ENCODE measurements at regions not wholly inside any gene's neighbourhood (a gene's known extent, or its start where the extent isn't known, plus 50 kb on each side); places are given as distances from the start of the nearest gene placed in this dataset.

DNA sequence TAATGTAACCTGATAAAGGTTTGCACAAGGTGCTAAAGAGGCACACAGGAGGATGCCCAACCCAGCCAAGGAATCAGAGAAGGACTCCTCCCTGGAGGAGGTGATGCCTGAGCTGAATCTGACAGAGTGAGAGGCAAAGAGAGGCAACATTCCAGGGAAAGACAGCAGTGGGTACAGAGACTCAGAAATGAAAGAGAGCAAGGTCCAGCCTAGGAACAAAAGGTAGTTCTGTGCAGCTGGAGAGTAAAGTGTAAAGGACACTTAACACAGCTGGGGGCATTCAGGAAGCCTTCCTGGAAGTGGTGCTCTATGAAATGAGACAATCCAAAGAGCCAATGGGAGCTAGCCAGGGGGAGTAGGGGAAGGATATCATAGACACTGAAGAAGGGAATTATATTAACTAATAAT lies 181.0 kb upstream of the GLI2 start:
- no peak for DNase-seq
- no peaks in the 10 kb centered on the region for H3K4me1 ChIP-seq
- H3K4me3 ChIP-seq (ENCODE audit: low read depth, low read length): no peak overlapping the region

DNA sequence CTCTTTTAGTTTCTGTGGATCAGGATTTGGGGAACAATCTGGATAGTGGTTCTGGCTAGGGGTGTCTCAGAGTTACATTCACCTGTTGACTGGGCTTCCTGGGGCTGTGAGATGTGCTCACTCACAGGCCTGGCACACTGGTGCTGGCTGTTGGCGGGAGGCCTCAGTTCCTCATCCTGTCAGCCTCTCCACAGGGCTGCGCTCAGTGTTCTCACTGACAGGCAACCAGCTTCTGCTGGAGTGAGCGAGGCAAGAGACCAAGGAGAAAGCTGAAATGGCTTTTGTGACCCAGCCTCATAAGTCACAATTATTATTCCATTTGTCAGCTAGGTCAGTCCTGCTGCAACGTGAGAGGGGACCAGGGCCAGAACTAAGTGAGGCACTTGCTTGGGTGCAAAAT lies 180.6 kb upstream of the GLI2 start:
- TF ChIP-seq, protein P1, sequence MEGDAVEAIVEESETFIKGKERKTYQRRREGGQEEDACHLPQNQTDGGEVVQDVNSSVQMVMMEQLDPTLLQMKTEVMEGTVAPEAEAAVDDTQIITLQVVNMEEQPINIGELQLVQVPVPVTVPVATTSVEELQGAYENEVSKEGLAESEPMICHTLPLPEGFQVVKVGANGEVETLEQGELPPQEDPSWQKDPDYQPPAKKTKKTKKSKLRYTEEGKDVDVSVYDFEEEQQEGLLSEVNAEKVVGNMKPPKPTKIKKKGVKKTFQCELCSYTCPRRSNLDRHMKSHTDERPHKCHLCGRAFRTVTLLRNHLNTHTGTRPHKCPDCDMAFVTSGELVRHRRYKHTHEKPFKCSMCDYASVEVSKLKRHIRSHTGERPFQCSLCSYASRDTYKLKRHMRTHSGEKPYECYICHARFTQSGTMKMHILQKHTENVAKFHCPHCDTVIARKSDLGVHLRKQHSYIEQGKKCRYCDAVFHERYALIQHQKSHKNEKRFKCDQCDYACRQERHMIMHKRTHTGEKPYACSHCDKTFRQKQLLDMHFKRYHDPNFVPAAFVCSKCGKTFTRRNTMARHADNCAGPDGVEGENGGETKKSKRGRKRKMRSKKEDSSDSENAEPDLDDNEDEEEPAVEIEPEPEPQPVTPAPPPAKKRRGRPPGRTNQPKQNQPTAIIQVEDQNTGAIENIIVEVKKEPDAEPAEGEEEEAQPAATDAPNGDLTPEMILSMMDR (IDR thresholded peaks at IDR 0.05; ENCODE audit: low read depth, low read length): no peak
- Histone ChIP-seq H3K4me1 (no peaks in the 10 kb centered on the region), H3K27me3 (no peaks in the 10 kb centered on the region), H3K4me3 (ENCODE audit: low read depth, low read length) (no peak overlapping the region), H3K9me3 (no peaks in the 10 kb centered on the region), H3K36me3 (no peaks in the 10 kb centered on the region)
- no peak for DNase-seq

More for the DNA sequence above, 181.0 kb upstream of the GLI2 start:
- TF ChIP-seq, protein P1 (IDR thresholded peaks at IDR 0.05; ENCODE audit: low read depth, low read length): no peak
- Histone ChIP-seq H3K27me3 (no peaks in the 10 kb centered on the region), H3K36me3 (no peaks in the 10 kb centered on the region), H3K9me3 (no peaks in the 10 kb centered on the region)

DNA sequence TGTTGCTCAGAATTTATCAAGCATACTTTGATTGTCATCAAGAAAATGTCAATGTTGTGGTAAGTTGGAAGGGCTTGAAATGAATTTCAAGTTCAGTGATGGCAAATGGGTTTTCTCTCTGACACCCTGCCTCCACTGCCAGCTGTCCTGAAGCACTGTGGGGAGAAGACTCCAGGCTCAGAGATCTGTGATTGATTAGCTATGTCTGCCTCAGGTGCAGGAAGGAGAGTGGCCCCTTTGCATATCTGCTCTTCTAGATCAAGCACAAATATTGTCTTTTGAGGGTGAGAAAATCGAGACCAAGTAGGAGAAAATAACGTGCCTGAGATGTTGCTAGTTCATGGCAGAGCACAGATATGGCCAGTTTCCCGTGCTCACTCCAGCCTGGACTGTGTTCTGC lies 178.8 kb upstream of the GLI2 start:
- H3K36me3 ChIP-seq: no peaks in the 10 kb centered on the region
- H3K27me3 ChIP-seq: no peaks in the 10 kb centered on the region
- no peak overlapping the region for H3K4me3 ChIP-seq (ENCODE audit: low read depth, low read length)
- DNase-seq: no peak
- H3K4me1 ChIP-seq: no peaks in the 10 kb centered on the region
- TF ChIP-seq, protein P1 (IDR thresholded peaks at IDR 0.05; ENCODE audit: low read depth, low read length): no peak
- no peaks in the 10 kb centered on the region for H3K9me3 ChIP-seq

DNA sequence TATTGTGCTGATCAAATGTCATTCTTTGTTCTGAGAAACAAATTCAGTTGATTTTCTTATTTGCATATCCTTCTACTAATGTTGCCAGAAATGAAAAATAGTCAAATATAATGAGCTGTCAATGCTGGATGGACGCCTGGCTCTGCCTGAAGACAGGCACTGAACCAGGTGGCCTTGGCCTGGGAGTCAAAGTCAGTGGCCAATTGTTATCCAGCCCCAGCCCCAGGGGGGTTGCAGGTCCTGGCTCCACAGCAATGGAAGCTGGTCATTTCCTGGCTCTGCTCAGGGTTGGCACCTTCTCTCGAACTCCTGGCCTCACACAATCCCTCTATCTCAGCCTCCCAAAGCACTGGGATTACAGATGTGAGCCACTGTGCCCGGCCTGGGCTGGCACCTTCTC lies 176.8 kb upstream of the GLI2 start:
- TF ChIP-seq, protein P1 (IDR thresholded peaks at IDR 0.05; ENCODE audit: low read depth, low read length): no peak
- no peak for DNase-seq
- no peaks in the 10 kb centered on the region for H3K36me3 ChIP-seq
- no peak overlapping the region for H3K4me3 ChIP-seq (ENCODE audit: low read depth, low read length)
- no peaks in the 10 kb centered on the region for H3K27me3 ChIP-seq
- no peaks in the 10 kb centered on the region for H3K9me3 ChIP-seq
- H3K4me1 ChIP-seq: no peaks in the 10 kb centered on the region

DNA sequence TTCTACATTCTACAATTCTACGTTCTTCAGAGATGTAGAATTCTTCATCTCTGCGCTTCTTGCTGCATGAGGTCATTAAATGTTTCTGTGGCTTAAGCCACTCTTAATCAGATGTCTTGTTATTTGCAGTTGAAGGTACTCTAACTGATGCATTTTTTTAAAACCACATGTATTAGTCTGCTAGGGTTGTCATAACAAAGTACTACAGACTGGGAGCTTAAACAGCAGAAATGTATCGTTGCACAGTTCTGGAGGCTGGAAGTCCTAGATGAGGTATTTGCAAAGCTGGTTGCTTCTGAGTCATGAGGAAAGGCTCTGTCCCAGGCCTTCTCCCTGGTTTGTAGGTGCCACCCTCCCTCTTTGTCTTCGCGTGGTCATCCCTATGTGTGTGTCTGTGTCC lies 176.3 kb upstream of the GLI2 start:
- H3K9me3 ChIP-seq: no peaks in the 10 kb centered on the region
- DNase-seq: no peak
- H3K36me3 ChIP-seq: no peaks in the 10 kb centered on the region
- H3K4me1 ChIP-seq: no peaks in the 10 kb centered on the region
- no peaks in the 10 kb centered on the region for H3K27me3 ChIP-seq
- TF ChIP-seq, protein P1 (IDR thresholded peaks at IDR 0.05; ENCODE audit: low read depth, low read length): no peak
- H3K4me3 ChIP-seq (ENCODE audit: low read depth, low read length): no peak overlapping the region

DNA sequence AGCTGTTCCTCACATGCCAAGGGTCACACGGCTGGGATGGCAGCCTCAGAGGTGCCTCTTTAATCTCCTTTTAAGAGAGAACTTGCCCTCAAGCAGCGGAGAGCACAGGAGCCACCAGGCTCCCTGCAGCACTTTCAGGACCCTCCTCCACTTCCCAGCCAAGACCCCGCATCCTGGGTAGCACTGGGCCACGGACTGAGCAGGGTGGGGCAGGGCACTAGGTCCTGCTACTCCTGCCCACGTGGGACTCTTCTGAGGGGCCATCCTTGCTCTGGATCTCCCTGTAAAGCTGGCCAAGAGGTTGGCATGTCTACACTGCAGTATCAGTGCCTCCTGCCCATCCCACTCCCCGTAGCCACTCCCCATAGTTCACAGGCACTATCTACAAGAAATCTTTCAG lies 175.3 kb upstream of the GLI2 start:
- no peaks in the 10 kb centered on the region for H3K4me1 ChIP-seq
- H3K4me3 ChIP-seq (ENCODE audit: low read depth, low read length): no peak overlapping the region
- H3K9me3 ChIP-seq: no peaks in the 10 kb centered on the region
- no peak for DNase-seq
- no peaks in the 10 kb centered on the region for H3K36me3 ChIP-seq
- TF ChIP-seq, protein P1 (IDR thresholded peaks at IDR 0.05; ENCODE audit: low read depth, low read length): no peak
- no peaks in the 10 kb centered on the region for H3K27me3 ChIP-seq
